C4-2B (cell line): ENCODE measurements at regions not wholly inside any gene's neighbourhood (a gene's known extent, or its start where the extent isn't known, plus 50 kb on each side); places are given as distances from the start of the nearest gene placed in this dataset.

ENCODE experiments used
- CTCF ChIP-seq: fragments of 450-650 bp; conservative IDR thresholded peaks from 2 replicates; pipeline ENCODE4 v1.5.1; 2017; ENCODE audit warnings: mild to moderate bottlenecking
- ZFX ChIP-seq: fragments of 450-650 bp; IDR thresholded peaks from 2 replicates; pipeline ENCODE4 v1.6.1; 2017

GRCh38 chr16:65787921-65788320 is 578.6 kb upstream of the CDH5 start:
- TF ChIP-seq CTCF (no peak), ZFX (no peak)
